A549 (cell line): ENCODE measurements at regions not wholly inside any gene's neighbourhood (a gene's known extent, or its start where the extent isn't known, plus 50 kb on each side); places are given as distances from the start of the nearest gene placed in this dataset.

Experiments
- ATAC-seq, 2 experiments: fragments of 200-7000 bp in 1 of 2; fragments of >200 bp in 1 of 2; cut with Nextera tagmentation in 1 of 2; cut with Tn5 transposase in 1 of 2; 3 replicates each; pipeline versions ENCODE4 v1.8.0 to v1.9.1; 2018 to 2020; ENCODE audit warnings: mild to moderate bottlenecking in 1 of 2, moderate library complexity in 1 of 2
- CTCF ChIA-PET: fragments of 300-600 bp; sonication (Branson Sonifier 250); formaldehyde crosslinking; extraction: SDS; loops from one replicate; lab custom pipeline; 2021; ENCODE audit warnings: antibody characterized with exemption, inconsistent platforms; lab: Yijun Ruan, JAX
- POLR2A ChIA-PET: fragments of 350-600 bp; formaldehyde crosslinking; extraction: SDS; loops from one replicate; lab custom pipeline; 2021; ENCODE audit warnings: antibody characterized with exemption, inconsistent platforms; lab: Yijun Ruan, JAX
- DNase-seq, 2 experiments: peaks; one replicate each; pipeline versions ENCODE4 v3.0.0 to v3.0.0-alpha.2; 2011 to 2016; ENCODE audit warnings: low read depth in 1 of 2, low spot score in 1 of 2
- FAIRE-seq: peaks from 2 replicates; lab custom pipeline; 2011; peaks lifted over from hg19 to GRCh38; lab: Jason Lieb, UNC
- H3K27ac ChIP-seq, 2 experiments: fragments of >200 bp; sonication (Bioruptor Twin); formaldehyde crosslinking; 3 replicates each; pipeline ENCODE4 v1.5.1; 2016 to 2017
- H3K4me1 ChIP-seq: fragments of >200 bp; sonication (Bioruptor Twin); formaldehyde crosslinking; 3 replicates; pipeline ENCODE4 v1.6.1; 2016
- H3K4me2 ChIP-seq: fragments of >200 bp; sonication (Bioruptor Twin); formaldehyde crosslinking; 3 replicates; pipeline ENCODE4 v1.6.1; 2016
- H3K4me3 ChIP-seq: fragments of >200 bp; sonication (Bioruptor Twin); formaldehyde crosslinking; 3 replicates; pipeline ENCODE4 v1.5.1; 2016
- H3K9me3 ChIP-seq: fragments of >200 bp; sonication (Bioruptor Twin); formaldehyde crosslinking; 3 replicates; pipeline ENCODE4 v1.6.1; 2016
- BCL3 ChIP-seq: fragments of >200 bp; sonication (Bioruptor Twin); formaldehyde crosslinking; IDR thresholded peaks from 3 replicates; pipeline ENCODE4 v1.6.1; 2016
- BHLHE40 ChIP-seq: IDR thresholded peaks from 2 replicates; pipeline ENCODE4 v1.6.1; 2012; ENCODE audit warnings: low read depth, low read length, inconsistent platforms
- CBX8 ChIP-seq: fragments of 200-600 bp; sonication (generic); IDR thresholded peaks from 2 replicates; pipeline ENCODE4 v1.6.1; 2016
- CEBPB ChIP-seq, 2 experiments: fragments of >200 bp in 1 of 2; sonication (Bioruptor Twin) in 1 of 2; formaldehyde crosslinking in 1 of 2; IDR thresholded peaks; 2 replicates each; pipeline ENCODE4 v1.6.1; 2012 to 2016
- CHD2 ChIP-seq: fragments of 150-350 bp; IDR thresholded peaks from 2 replicates; pipeline ENCODE4 v1.6.1; 2014; ENCODE audit warnings: low read length; ENCODE audit not compliant: partially characterized antibody
- CHD4 ChIP-seq: fragments of 200-600 bp; sonication (generic); IDR thresholded peaks from 2 replicates; pipeline ENCODE4 v1.6.1; 2016; ENCODE audit warnings: antibody characterized with exemption, mild to moderate bottlenecking, borderline replicate concordance
- EHMT2 ChIP-seq: fragments of 200-600 bp; sonication (generic); IDR thresholded peaks from 2 replicates; pipeline ENCODE4 v1.6.1; 2016; ENCODE audit warnings: antibody characterized with exemption, low read depth, mild to moderate bottlenecking, moderate library complexity
- ELK1 ChIP-seq: fragments of 150-350 bp; IDR thresholded peaks from 2 replicates; pipeline ENCODE4 v1.6.1; 2014; ENCODE audit warnings: low read depth, mild to moderate bottlenecking, low read length
- EP300 ChIP-seq, 2 experiments: fragments of >200 bp; sonication (Bioruptor Twin); formaldehyde crosslinking; IDR thresholded peaks; 2 replicates in 1 of 2; 3 replicates in 1 of 2; pipeline ENCODE4 v1.6.1; 2016 to 2017
- FOSB ChIP-seq: fragments of 250-450 bp; sonication (Bioruptor Pico); IDR thresholded peaks from 2 replicates; pipeline ENCODE4 v1.5.0; 2020; ENCODE audit warnings: mild to moderate bottlenecking, moderate library complexity
- GATA3 ChIP-seq: IDR thresholded peaks from 2 replicates; pipeline ENCODE4 v1.6.1; 2012; ENCODE audit warnings: borderline replicate concordance
- HES2 ChIP-seq: fragments of >200 bp; sonication (Bioruptor Twin); formaldehyde crosslinking; IDR thresholded peaks from 2 replicates; pipeline ENCODE4 v1.6.1; 2016
- HEYL ChIP-seq: fragments of 250-450 bp; sonication (Bioruptor Pico); IDR thresholded peaks from 2 replicates; pipeline ENCODE4 v1.8.0; 2021; ENCODE audit warnings: mild to moderate bottlenecking, moderate library complexity
- HMGXB4 ChIP-seq: fragments of 250-450 bp; sonication (Bioruptor Pico); IDR thresholded peaks from 2 replicates; pipeline ENCODE4 v1.5.0; 2021; ENCODE audit warnings: mild to moderate bottlenecking, moderate library complexity, borderline replicate concordance
- HOXB13 ChIP-seq: fragments of 250-450 bp; sonication (Bioruptor Pico); IDR thresholded peaks from 2 replicates; pipeline ENCODE4 v1.5.0; 2020; ENCODE audit warnings: low read depth, mild to moderate bottlenecking, moderate library complexity
- HOXB5 ChIP-seq: fragments of 250-450 bp; sonication (Bioruptor Pico); IDR thresholded peaks from 2 replicates; pipeline ENCODE4 v1.5.0; 2020; ENCODE audit warnings: mild to moderate bottlenecking, moderate library complexity
- JUN ChIP-seq, 2 experiments: fragments of >200 bp; sonication (Bioruptor Twin); formaldehyde crosslinking; IDR thresholded peaks; 2 replicates in 1 of 2; 3 replicates in 1 of 2; pipeline ENCODE4 v1.6.1; 2016 to 2017
- KDM1A ChIP-seq: fragments of 200-600 bp; sonication (generic); IDR thresholded peaks from 2 replicates; pipeline ENCODE4 v1.6.1; 2016; ENCODE audit warnings: low read depth, mild to moderate bottlenecking
- MAFK ChIP-seq: fragments of 450-650 bp; IDR thresholded peaks from 2 replicates; pipeline ENCODE4 v1.6.1; 2014; ENCODE audit not compliant: partially characterized antibody
- MYC ChIP-seq: IDR thresholded peaks from 2 replicates; pipeline ENCODE4 v1.6.1; 2012; ENCODE audit warnings: mild to moderate bottlenecking, inconsistent platforms, low read length, improper control_type of control experiment, borderline replicate concordance
- NFE2L2 ChIP-seq: fragments of 150-350 bp; conservative IDR thresholded peaks from 2 replicates; pipeline ENCODE4 v1.6.1; 2014; ENCODE audit warnings: low read length
- POLR2A ChIP-seq: IDR thresholded peaks from 2 replicates; pipeline ENCODE4 v1.6.1; 2012; ENCODE audit warnings: mild to moderate bottlenecking, low read length
- RCOR1 ChIP-seq: fragments of 150-350 bp; IDR thresholded peaks from 2 replicates; pipeline ENCODE4 v1.6.1; 2014; ENCODE audit warnings: antibody characterized with exemption, low read length, low read depth
- REST ChIP-seq: fragments of 200-600 bp; sonication (generic); IDR thresholded peaks from 2 replicates; pipeline ENCODE4 v1.6.1; 2016; ENCODE audit warnings: antibody characterized with exemption, mild to moderate bottlenecking, moderate library complexity
- SREBF2 ChIP-seq: fragments of 450-650 bp; IDR thresholded peaks from 2 replicates; pipeline ENCODE4 v1.6.1; 2014; ENCODE audit warnings: mild to moderate bottlenecking, moderate library complexity
- USF2 ChIP-seq: fragments of 450-650 bp; IDR thresholded peaks from 2 replicates; pipeline ENCODE4 v1.6.1; 2014; ENCODE audit warnings: antibody characterized with exemption
- ZC3H11A ChIP-seq: fragments of 450-650 bp; IDR thresholded peaks from 2 replicates; pipeline ENCODE4 v1.6.1; 2014; ENCODE audit warnings: antibody characterized with exemption, mild to moderate bottlenecking
- ZFP36 ChIP-seq: fragments of 450-650 bp; IDR thresholded peaks from 2 replicates; pipeline ENCODE4 v1.6.1; 2014; ENCODE audit warnings: borderline replicate concordance; ENCODE audit not compliant: partially characterized antibody
- WGBS: methylation state at CpG from one replicate; pipeline ENCODE4 v1.1.6; 2017; ENCODE audit errors: missing lambda C conversion rate; 5-methylcytosine and 5-hydroxymethylcytosine counted together

- H3K4me2 ChIP-seq: no peak overlapping the region
- H3K27ac ChIP-seq: no peak overlapping the region
- no peak for ATAC-seq
- TF ChIP-seq BHLHE40: no peak
- no peak for TF ChIP-seq BCL3
- no peak for TF ChIP-seq EHMT2
- TF ChIP-seq HEYL (CRISPR knock-in tag): no peak
- no peak for TF ChIP-seq HES2
- no peak for TF ChIP-seq MAFK
- TF ChIP-seq HOXB5: no peak
- no peak for TF ChIP-seq JUN (IDR thresholded peaks at IDR 0.05)
- TF ChIP-seq SREBF2: no peak
- no peak for TF ChIP-seq KDM1A
- no peak for TF ChIP-seq FOSB
- TF ChIP-seq NFE2L2: no peak
- TF ChIP-seq CHD4: no peak
- no peak for TF ChIP-seq ZFP36
- TF ChIP-seq USF2: no peak
- TF ChIP-seq CHD2: no peak
- no peak for TF ChIP-seq ELK1
- TF ChIP-seq, all 56 proteins: peak for 0
- DNase-seq (no peak), FAIRE-seq (no peak)
- peaks cover 3% of the 10 kb centered on the region; the same call in 1 of the 3 replicates for H3K9me3 ChIP-seq
- H3K4me3 ChIP-seq: no peak overlapping the region
- WGBS: 32% methylated on average over 3 of the region's 3 CpGs
- POLR2A ChIA-PET: no interaction called here
- no peaks in the 10 kb centered on the region for H3K4me1 ChIP-seq
- CTCF ChIA-PET: no interaction called here
Observed at GRCh38 chr2:56053679-56054078, 130.1 kb upstream of the EFEMP1 start.

GRCh38 chr2:56055405-56055804 lies 128.4 kb upstream of the CCDC85A start:
- no peak overlapping the region for H3K27ac ChIP-seq
- CTCF ChIA-PET: interaction anchor here (1.3 to 2.2 kb wide), 3 partner anchors 13 to 337 kb away, joined by 3 to 9 read pairs (median 3); no protein-coding TSS in a partner anchor
- FAIRE-seq: no peak
- no peak for TF ChIP-seq REST
- no peak for TF ChIP-seq POLR2A
- no peak for TF ChIP-seq MYC
- no peak for TF ChIP-seq EP300 (IDR thresholded peaks at IDR 0.05)
- no peak for TF ChIP-seq MAFK
- no peak for TF ChIP-seq CHD2
- TF ChIP-seq HOXB13 (CRISPR knock-in tag): no peak
- TF ChIP-seq CBX8: no peak
- no peak for TF ChIP-seq JUN (IDR thresholded peaks at IDR 0.05)
- no peak for TF ChIP-seq RCOR1
- no peak for TF ChIP-seq GATA3
- TF ChIP-seq ZC3H11A: no peak
- TF ChIP-seq KDM1A: no peak
- no peak for TF ChIP-seq CEBPB (IDR thresholded peaks at IDR 0.05)
- TF ChIP-seq HMGXB4 (CRISPR knock-in tag): no peak
- TF ChIP-seq FOSB: no peak
- no peak for TF ChIP-seq USF2

More at GRCh38 chr2:56055405-56055804, 128.4 kb upstream of the CCDC85A start:
- POLR2A ChIA-PET: no interaction called here
- ATAC-seq: no peak
- no peak for DNase-seq
- Histone ChIP-seq H3K4me1 (no peaks in the 10 kb centered on the region), H3K4me3 (no peak overlapping the region), H3K9me3 (peaks cover 16% of the 10 kb centered on the region), H3K4me2 (no peak overlapping the region)
